ENCODE measurements at regions not wholly inside any gene's neighbourhood (a gene's known extent, or its start where the extent isn't known, plus 50 kb on each side); places are given as distances from the start of the nearest gene placed in this dataset.

GRCh38 chr4:187004628-187005027, 281.0 kb upstream of the FAT1 start (continued):
- TF ChIP-seq, protein P1, sequence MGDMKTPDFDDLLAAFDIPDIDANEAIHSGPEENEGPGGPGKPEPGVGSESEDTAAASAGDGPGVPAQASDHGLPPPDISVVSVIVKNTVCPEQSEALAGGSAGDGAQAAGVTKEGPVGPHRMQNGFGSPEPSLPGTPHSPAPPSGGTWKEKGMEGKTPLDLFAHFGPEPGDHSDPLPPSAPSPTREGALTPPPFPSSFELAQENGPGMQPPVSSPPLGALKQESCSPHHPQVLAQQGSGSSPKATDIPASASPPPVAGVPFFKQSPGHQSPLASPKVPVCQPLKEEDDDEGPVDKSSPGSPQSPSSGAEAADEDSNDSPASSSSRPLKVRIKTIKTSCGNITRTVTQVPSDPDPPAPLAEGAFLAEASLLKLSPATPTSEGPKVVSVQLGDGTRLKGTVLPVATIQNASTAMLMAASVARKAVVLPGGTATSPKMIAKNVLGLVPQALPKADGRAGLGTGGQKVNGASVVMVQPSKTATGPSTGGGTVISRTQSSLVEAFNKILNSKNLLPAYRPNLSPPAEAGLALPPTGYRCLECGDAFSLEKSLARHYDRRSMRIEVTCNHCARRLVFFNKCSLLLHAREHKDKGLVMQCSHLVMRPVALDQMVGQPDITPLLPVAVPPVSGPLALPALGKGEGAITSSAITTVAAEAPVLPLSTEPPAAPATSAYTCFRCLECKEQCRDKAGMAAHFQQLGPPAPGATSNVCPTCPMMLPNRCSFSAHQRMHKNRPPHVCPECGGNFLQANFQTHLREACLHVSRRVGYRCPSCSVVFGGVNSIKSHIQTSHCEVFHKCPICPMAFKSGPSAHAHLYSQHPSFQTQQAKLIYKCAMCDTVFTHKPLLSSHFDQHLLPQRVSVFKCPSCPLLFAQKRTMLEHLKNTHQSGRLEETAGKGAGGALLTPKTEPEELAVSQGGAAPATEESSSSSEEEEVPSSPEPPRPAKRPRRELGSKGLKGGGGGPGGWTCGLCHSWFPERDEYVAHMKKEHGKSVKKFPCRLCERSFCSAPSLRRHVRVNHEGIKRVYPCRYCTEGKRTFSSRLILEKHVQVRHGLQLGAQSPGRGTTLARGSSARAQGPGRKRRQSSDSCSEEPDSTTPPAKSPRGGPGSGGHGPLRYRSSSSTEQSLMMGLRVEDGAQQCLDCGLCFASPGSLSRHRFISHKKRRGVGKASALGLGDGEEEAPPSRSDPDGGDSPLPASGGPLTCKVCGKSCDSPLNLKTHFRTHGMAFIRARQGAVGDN (CRISPR knock-in tag; IDR thresholded peaks at IDR 0.05), result no peak
- TF ChIP-seq CTCF (CRISPR knock-in tag; IDR thresholded peaks at IDR 0.05), result no peak

DNA sequence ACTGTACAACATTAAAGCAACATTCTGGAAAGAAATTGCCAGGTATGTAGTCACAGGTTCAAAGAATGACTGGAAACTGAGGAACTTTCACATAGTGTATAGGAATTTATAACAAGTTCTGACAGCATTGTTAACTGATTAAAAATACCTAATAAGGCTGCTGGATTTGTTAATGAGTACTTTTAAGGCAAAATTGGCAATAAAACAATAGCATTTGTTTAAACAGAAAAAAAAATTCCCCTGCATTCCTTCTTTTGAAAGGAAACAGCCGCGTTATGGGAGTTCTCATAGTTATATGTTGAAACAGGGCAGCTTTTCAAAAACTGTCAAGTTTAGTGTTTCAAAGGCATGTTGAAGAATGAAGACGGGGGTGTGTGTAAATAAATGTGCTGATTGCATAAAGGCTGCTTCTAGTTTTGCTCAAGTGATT, 282.5 kb upstream of the FAT1 start:
- Histone ChIP-seq H3K79me2 (ENCODE audit: insufficient read depth, low read length) (no peaks in the 10 kb centered on the region), H3K4me2 (ENCODE audit: low read depth, low read length) (no peak overlapping the region), H3K36me3 (replicated peaks in 1 of 2; ENCODE audit: control insufficient read depth in 1 of 2, insufficient read depth in 2 of 2, low read length in 2 of 2) (no peaks in the 10 kb centered on the region), H3K9ac (ENCODE audit: insufficient read depth, low read depth, low read length) (no peak overlapping the region), H3K27me3 (ENCODE audit: control insufficient read depth in 1 of 2, insufficient read depth in 2 of 2, low read length in 2 of 2) (peaks cover 0 to 5% of the 10 kb centered on the region in 2 experiments; a peak in 1 of 5 replicates), H3K27ac (ENCODE audit: extremely low read length, insufficient read depth, low read length) (no peak overlapping the region), H2AFZ (ENCODE audit: low read length) (no peak overlapping the region), H3K4me3 (replicated peaks in 1 of 3; ENCODE audit: insufficient read depth in 1 of 3, low read depth in 2 of 3, low read length in 3 of 3) (no peak overlapping the region), H3K9me3 (ENCODE audit: low read length) (no peaks in the 10 kb centered on the region), H3K4me1 (ENCODE audit: insufficient read depth, low read length) (no peaks in the 10 kb centered on the region), H4K20me1 (ENCODE audit: insufficient read depth, low read length) (no peaks in the 10 kb centered on the region)
- ChIA-PET CTCF (ENCODE audit: low intra/inter-chr PET ratio, low total read pairs) (no interaction called here), POLR2A (no interaction called here)
- in situ Hi-C loops (cut with HindIII; ENCODE audit: extremely low pct_ligation_motif_present, low pct_unique_long_range_greater_than_20kb) (no loop called here), intact Hi-C loops (cut with micrococcal nuclease; ENCODE audit: unreplicated experiment) (no loop called here)
- DNase-seq (ENCODE audit: low spot score) (no peak), FAIRE-seq (no peak), ATAC-seq (no peak)
- BruUV-seq (replicated peaks), result no TSS peak
- WGBS (ENCODE audit: low lambda C conversion rate), result 3% methylated on average over 3 of the region's 3 CpGs
- no peak for TF ChIP-seq ZNF768 (CRISPR knock-in tag; IDR thresholded peaks at IDR 0.05)
- TF ChIP-seq ZNF589 (CRISPR knock-in tag; conservative IDR thresholded peaks at IDR 0.05), result no peak
- TF ChIP-seq, protein P2, sequence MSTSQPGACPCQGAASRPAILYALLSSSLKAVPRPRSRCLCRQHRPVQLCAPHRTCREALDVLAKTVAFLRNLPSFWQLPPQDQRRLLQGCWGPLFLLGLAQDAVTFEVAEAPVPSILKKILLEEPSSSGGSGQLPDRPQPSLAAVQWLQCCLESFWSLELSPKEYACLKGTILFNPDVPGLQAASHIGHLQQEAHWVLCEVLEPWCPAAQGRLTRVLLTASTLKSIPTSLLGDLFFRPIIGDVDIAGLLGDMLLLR (CRISPR knock-in tag; IDR thresholded peaks at IDR 0.05), result no peak
- TF ChIP-seq NCOA1 (CRISPR knock-in tag; IDR thresholded peaks at IDR 0.05), result no peak
- no peak for TF ChIP-seq EHMT2 (IDR thresholded peaks at IDR 0.05; ENCODE audit: borderline replicate concordance, low read depth, low read length)
- TF ChIP-seq ZKSCAN8 (CRISPR knock-in tag; IDR thresholded peaks at IDR 0.05; ENCODE audit: borderline replicate concordance), result no peak
- TF ChIP-seq, protein P3, sequence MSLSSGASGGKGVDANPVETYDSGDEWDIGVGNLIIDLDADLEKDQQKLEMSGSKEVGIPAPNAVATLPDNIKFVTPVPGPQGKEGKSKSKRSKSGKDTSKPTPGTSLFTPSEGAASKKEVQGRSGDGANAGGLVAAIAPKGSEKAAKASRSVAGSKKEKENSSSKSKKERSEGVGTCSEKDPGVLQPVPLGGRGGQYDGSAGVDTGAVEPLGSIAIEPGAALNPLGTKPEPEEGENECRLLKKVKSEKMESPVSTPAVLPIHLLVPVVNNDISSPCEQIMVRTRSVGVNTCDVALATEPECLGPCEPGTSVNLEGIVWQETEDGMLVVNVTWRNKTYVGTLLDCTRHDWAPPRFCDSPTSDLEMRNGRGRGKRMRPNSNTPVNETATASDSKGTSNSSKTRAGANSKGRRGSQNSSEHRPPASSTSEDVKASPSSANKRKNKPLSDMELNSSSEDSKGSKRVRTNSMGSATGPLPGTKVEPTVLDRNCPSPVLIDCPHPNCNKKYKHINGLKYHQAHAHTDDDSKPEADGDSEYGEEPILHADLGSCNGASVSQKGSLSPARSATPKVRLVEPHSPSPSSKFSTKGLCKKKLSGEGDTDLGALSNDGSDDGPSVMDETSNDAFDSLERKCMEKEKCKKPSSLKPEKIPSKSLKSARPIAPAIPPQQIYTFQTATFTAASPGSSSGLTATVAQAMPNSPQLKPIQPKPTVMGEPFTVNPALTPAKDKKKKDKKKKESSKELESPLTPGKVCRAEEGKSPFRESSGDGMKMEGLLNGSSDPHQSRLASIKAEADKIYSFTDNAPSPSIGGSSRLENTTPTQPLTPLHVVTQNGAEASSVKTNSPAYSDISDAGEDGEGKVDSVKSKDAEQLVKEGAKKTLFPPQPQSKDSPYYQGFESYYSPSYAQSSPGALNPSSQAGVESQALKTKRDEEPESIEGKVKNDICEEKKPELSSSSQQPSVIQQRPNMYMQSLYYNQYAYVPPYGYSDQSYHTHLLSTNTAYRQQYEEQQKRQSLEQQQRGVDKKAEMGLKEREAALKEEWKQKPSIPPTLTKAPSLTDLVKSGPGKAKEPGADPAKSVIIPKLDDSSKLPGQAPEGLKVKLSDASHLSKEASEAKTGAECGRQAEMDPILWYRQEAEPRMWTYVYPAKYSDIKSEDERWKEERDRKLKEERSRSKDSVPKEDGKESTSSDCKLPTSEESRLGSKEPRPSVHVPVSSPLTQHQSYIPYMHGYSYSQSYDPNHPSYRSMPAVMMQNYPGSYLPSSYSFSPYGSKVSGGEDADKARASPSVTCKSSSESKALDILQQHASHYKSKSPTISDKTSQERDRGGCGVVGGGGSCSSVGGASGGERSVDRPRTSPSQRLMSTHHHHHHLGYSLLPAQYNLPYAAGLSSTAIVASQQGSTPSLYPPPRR (CRISPR knock-in tag; IDR thresholded peaks at IDR 0.05; ENCODE audit: borderline replicate concordance), result no peak
- TF ChIP-seq ZNF256 (CRISPR knock-in tag; conservative IDR thresholded peaks at IDR 0.05), result no peak
- TF ChIP-seq SMARCE1 (IDR thresholded peaks at IDR 0.05; ENCODE audit: borderline replicate concordance), result no peak
